HepG2 (cell line): ENCODE measurements at regions not wholly inside any gene's neighbourhood (a gene's known extent, or its start where the extent isn't known, plus 50 kb on each side); places are given as distances from the start of the nearest gene placed in this dataset.

Experiments
- ATAC-seq: fragments of 200-7000 bp; cut with Tn5 transposase; 3 replicates; pipeline ENCODE4 v1.9.1; 2020; ENCODE audit warnings: mild to moderate bottlenecking, moderate library complexity
- BruUV-seq: library from RNA; stranded (reverse); fragments of 400-500 nt; replicated peaks from 2 replicates; lab custom pipeline; 2021; lab: Mats Ljungman, UMichigan
- CTCF ChIA-PET: fragments of 300-600 bp; formaldehyde crosslinking; extraction: SDS; loops from one replicate; lab custom pipeline; 2021; ENCODE audit warnings: low total read pairs, inconsistent platforms, low intra/inter-chr PET ratio; lab: Yijun Ruan, JAX
- POLR2A ChIA-PET: fragments of 350-600 bp; sonication (Branson Sonifier 250); formaldehyde crosslinking; loops from one replicate; lab custom pipeline; 2020; ENCODE audit warnings: antibody characterized with exemption, inconsistent platforms; lab: Yijun Ruan, JAX
- DNase-seq: peaks from one replicate; pipeline ENCODE4 v3.0.0-alpha.2; 2015; ENCODE audit warnings: low spot score
- FAIRE-seq: peaks from 3 replicates; lab custom pipeline; 2011; peaks lifted over from hg19 to GRCh38; lab: Jason Lieb, UNC
- H2AFZ ChIP-seq: one replicate; pipeline ENCODE4 v1.6.1; 2011; ENCODE audit warnings: low read length, inconsistent platforms
- H3K27ac ChIP-seq: fragments of 300-600 bp; 3 replicates; pipeline ENCODE4 v1.8.0; 2011; ENCODE audit warnings: mixed run types, mild to moderate bottlenecking, mixed read lengths, low read length, inconsistent platforms; ENCODE audit not compliant: insufficient read depth; ENCODE audit errors: extremely low read length
- H3K27me3 ChIP-seq, 2 experiments: fragments of 200-600 bp in 1 of 2; 2 replicates in 1 of 2; 3 replicates in 1 of 2; pipeline versions ENCODE4 v1.6.0 to v1.8.0; 2011; ENCODE audit warnings: low read length in 2 of 2, mild to moderate bottlenecking in 2 of 2, moderate library complexity in 2 of 2, inconsistent platforms in 1 of 2; ENCODE audit not compliant: insufficient read depth in 2 of 2, control insufficient read depth in 1 of 2
- H3K36me3 ChIP-seq, 2 experiments: fragments of 200-600 bp in 1 of 2; replicated peaks in 1 of 2; 2 replicates in 1 of 2; 3 replicates in 1 of 2; pipeline versions ENCODE4 v1.5.1 to v1.8.0; 2011; ENCODE audit warnings: low read length in 2 of 2, inconsistent platforms in 1 of 2; ENCODE audit not compliant: insufficient read depth in 2 of 2, control insufficient read depth in 1 of 2
- H3K4me1 ChIP-seq: 2 replicates; pipeline ENCODE4 v1.5.1; 2012; ENCODE audit warnings: low read length, inconsistent platforms; ENCODE audit not compliant: insufficient read depth
- H3K4me2 ChIP-seq: 2 replicates; pipeline ENCODE4 v1.6.0; 2011; ENCODE audit warnings: low read depth, low read length, inconsistent platforms
- H3K4me3 ChIP-seq, 3 experiments: fragments of 200-600 bp in 1 of 3; sonication (generic), shearing (Covaris generic) in 1 of 3; replicated peaks in 1 of 3; 2 replicates each; pipeline ENCODE4 v1.5.1; 2011 to 2016; ENCODE audit warnings: low read length in 3 of 3, inconsistent platforms in 2 of 3, low read depth in 2 of 3, mild to moderate bottlenecking in 2 of 3, control low read depth in 1 of 3, mixed read lengths in 1 of 3; ENCODE audit not compliant: insufficient read depth in 1 of 3
- H3K79me2 ChIP-seq: one replicate; pipeline ENCODE4 v1.6.1; 2011; ENCODE audit warnings: low read length, inconsistent platforms; ENCODE audit not compliant: insufficient read depth
- H3K9ac ChIP-seq: 2 replicates; pipeline ENCODE4 v1.6.0; 2011; ENCODE audit warnings: mild to moderate bottlenecking, low read depth, low read length, inconsistent platforms; ENCODE audit not compliant: insufficient read depth
- H3K9me3 ChIP-seq: 2 replicates; pipeline ENCODE4 v1.5.1; 2012; ENCODE audit warnings: mild to moderate bottlenecking, low read length
- H4K20me1 ChIP-seq: 2 replicates; pipeline ENCODE4 v1.6.0; 2011; ENCODE audit warnings: inconsistent platforms, mild to moderate bottlenecking, low read length, moderate library complexity; ENCODE audit not compliant: insufficient read depth
- ATF7 ChIP-seq, 2 experiments: fragments of 450-650 bp in 1 of 2; sonication (generic) in 1 of 2; formaldehyde crosslinking in 1 of 2; IDR thresholded peaks; 2 replicates each; pipeline versions ENCODE4 v1.4.0 to v1.6.1; 2016 to 2020; ENCODE audit warnings: antibody characterized with exemption in 1 of 2, mild to moderate bottlenecking in 1 of 2, missing genetic modification reagents in 1 of 2
- BORCS8-MEF2B ChIP-seq: sonication (generic); formaldehyde crosslinking; IDR thresholded peaks from 2 replicates; pipeline ENCODE4 v1.8.0; 2022; ENCODE audit warnings: mild to moderate bottlenecking, missing genetic modification reagents
- CEBPB ChIP-seq: IDR thresholded peaks from 2 replicates; pipeline ENCODE4 v1.6.1; 2011; ENCODE audit warnings: low read depth, low read length, improper control_type of control experiment, borderline replicate concordance
- CREB1 ChIP-seq, 2 experiments: fragments of 450-650 bp in 1 of 2; IDR thresholded peaks; 2 replicates each; pipeline ENCODE4 v1.6.1; 2016 to 2017; ENCODE audit warnings: control low read depth in 1 of 2, mild to moderate bottlenecking in 1 of 2, missing compliant biosample characterization in 1 of 2, missing genetic modification characterization in 1 of 2
- GTF3A ChIP-seq: sonication (generic); formaldehyde crosslinking; conservative IDR thresholded peaks from 2 replicates; pipeline ENCODE4 v1.4.0; 2020; ENCODE audit warnings: mild to moderate bottlenecking, missing genetic modification reagents
- NFATC3 ChIP-seq: sonication (generic); formaldehyde crosslinking; IDR thresholded peaks from 2 replicates; pipeline ENCODE4 v1.5.1; 2020; ENCODE audit warnings: mild to moderate bottlenecking, missing genetic modification reagents
- ZNF841 ChIP-seq: sonication (generic); formaldehyde crosslinking; IDR thresholded peaks from 2 replicates; pipeline ENCODE4 v1.8.1; 2023; ENCODE audit warnings: missing genetic modification reagents, borderline replicate concordance
- ZSCAN25 ChIP-seq: sonication (generic); formaldehyde crosslinking; IDR thresholded peaks from 2 replicates; pipeline ENCODE4 v1.8.0; 2022; ENCODE audit warnings: mild to moderate bottlenecking, missing genetic modification reagents
- ZSCAN29 ChIP-seq: sonication (generic); formaldehyde crosslinking; conservative IDR thresholded peaks from 2 replicates; pipeline ENCODE4 v1.4.0; 2020; ENCODE audit warnings: mild to moderate bottlenecking, missing genetic modification reagents
- WGBS: methylation state at CpG from one replicate; pipeline ENCODE4 v1.1.6; 2017; ENCODE audit warnings: low lambda C conversion rate; 5-methylcytosine and 5-hydroxymethylcytosine counted together
- in situ Hi-C: cut with HindIII; loops from 2 replicates; pipeline ENCODE4 v1.10.0; 2017; ENCODE audit warnings: low pct_unique_long_range_greater_than_20kb; ENCODE audit not compliant: extremely low pct_ligation_motif_present
- intact Hi-C: fragments of 100-400 bp; cut with micrococcal nuclease; formaldehyde crosslinking; loops from one replicate; pipeline ENCODE4 v1.10.0; 2022; ENCODE audit not compliant: unreplicated experiment
- TF ChIP-seq, protein P1 (sequence below): sonication (generic); formaldehyde crosslinking; IDR thresholded peaks from 2 replicates; pipeline ENCODE4 v1.5.0; 2020; ENCODE audit warnings: missing genetic modification reagents

DNA sequence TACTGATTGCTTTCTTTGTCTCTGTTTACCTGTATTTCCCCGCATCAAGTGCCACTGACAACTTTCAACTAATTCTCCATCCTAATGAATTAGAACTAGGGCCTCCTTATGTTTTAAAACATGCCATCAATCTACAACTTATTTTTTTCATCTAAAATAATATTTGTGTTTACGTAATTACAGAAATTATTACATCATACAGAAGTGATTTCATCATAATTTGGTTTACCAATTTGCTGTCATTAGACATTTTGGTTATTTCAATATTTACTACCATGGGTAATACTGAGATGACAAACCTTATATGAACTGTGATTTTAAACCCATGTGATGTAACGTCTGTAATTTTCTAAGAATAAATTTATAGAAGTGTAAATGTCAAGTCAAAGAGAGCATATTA is 468.0 kb upstream of the IL12A start:
- H3K27ac ChIP-seq: no peak overlapping the region
- in situ Hi-C loops: no loop called here
- TF ChIP-seq BORCS8-MEF2B (CRISPR knock-in tag) (no peak), ZNF841 (CRISPR knock-in tag) (no peak), ZSCAN25 (CRISPR knock-in tag) (no peak), ATF7 (IDR thresholded peaks at IDR 0.05) (peak; percentile 72), ATF7 (CRISPR knock-in tag; IDR thresholded peaks at IDR 0.05) (no peak), CREB1 (IDR thresholded peaks at IDR 0.05) (0 out of 2 replicates have a peak, but pooled peaks have one; percentile 21), CREB1 (CRISPR knock-in tag; IDR thresholded peaks at IDR 0.05) (no peak), NFATC3 (CRISPR knock-in tag) (no peak), CEBPB (peak; percentile 64; the same call in 1 of the 2 replicates), ZSCAN29 (no peak), GTF3A (no peak)
- TF ChIP-seq, protein P1, sequence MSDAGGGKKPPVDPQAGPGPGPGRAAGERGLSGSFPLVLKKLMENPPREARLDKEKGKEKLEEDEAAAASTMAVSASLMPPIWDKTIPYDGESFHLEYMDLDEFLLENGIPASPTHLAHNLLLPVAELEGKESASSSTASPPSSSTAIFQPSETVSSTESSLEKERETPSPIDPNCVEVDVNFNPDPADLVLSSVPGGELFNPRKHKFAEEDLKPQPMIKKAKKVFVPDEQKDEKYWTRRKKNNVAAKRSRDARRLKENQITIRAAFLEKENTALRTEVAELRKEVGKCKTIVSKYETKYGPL (CRISPR knock-in tag): no peak
- ATAC-seq (no peak), DNase-seq (no peak), FAIRE-seq (no peak)
- H3K9ac ChIP-seq: no peak overlapping the region
- ChIA-PET POLR2A (no interaction called here), CTCF (no interaction called here)
- no peaks in the 10 kb centered on the region for H3K36me3 ChIP-seq
- no peaks in the 10 kb centered on the region for H4K20me1 ChIP-seq
- no peaks in the 10 kb centered on the region for H3K79me2 ChIP-seq
- no peak overlapping the region for H2AFZ ChIP-seq
- H3K4me3 ChIP-seq: no peak overlapping the region
- intact Hi-C loops: no loop called here
- H3K4me1 ChIP-seq: no peaks in the 10 kb centered on the region
- H3K4me2 ChIP-seq: no peak overlapping the region
- no peaks in the 10 kb centered on the region for H3K9me3 ChIP-seq
- BruUV-seq: no TSS peak
- 1% methylated on average over 3 of the region's 3 CpGs for WGBS
- H3K27me3 ChIP-seq: 0 out of 5 replicates have a peak, but pooled peaks cover 0 to 1% of the 10 kb centered on the region in 2 experiments
